Fibroblast of lung (primary cell): ENCODE measurements at regions not wholly inside any gene's neighbourhood (a gene's known extent, or its start where the extent isn't known, plus 50 kb on each side); places are given as distances from the start of the nearest gene placed in this dataset.

Experiments
- DNase-seq, 2 donors: peaks; one replicate each; pipeline versions ENCODE4 v3.0.0 to v3.0.0-alpha.2; 2010; ENCODE audit warnings: low read depth in 2 of 2
- H2AFZ ChIP-seq: 2 replicates; pipeline ENCODE4 v1.5.1; 2012; ENCODE audit warnings: low read length, control low read depth, inconsistent platforms
- H3K27ac ChIP-seq: 2 replicates; pipeline ENCODE4 v1.5.1; 2011; ENCODE audit warnings: low read length, control low read depth; ENCODE audit not compliant: insufficient read depth
- H3K27me3 ChIP-seq: 2 replicates; pipeline ENCODE4 v1.5.1; 2011; ENCODE audit warnings: mild to moderate bottlenecking, low read length; ENCODE audit not compliant: control insufficient read depth, insufficient read depth
- H3K36me3 ChIP-seq: 2 replicates; pipeline ENCODE4 v1.5.1; 2011; ENCODE audit warnings: low read length; ENCODE audit not compliant: control insufficient read depth, insufficient read depth
- H3K4me1 ChIP-seq: 2 replicates; pipeline ENCODE4 v1.5.1; 2011; ENCODE audit warnings: low read length; ENCODE audit not compliant: control insufficient read depth, insufficient read depth; ENCODE audit errors: extremely low read depth
- H3K4me2 ChIP-seq: 2 replicates; pipeline ENCODE4 v1.5.1; 2011; ENCODE audit warnings: low read length, control low read depth; ENCODE audit not compliant: insufficient read depth; ENCODE audit errors: extremely low read depth
- H3K4me3 ChIP-seq, 4 experiments: fragments of 200-600 bp in 1 of 4; sonication (generic) in 1 of 4; replicated peaks in 1 of 4; 2 replicates each; pipeline ENCODE4 v1.5.1; 2011 to 2016; ENCODE audit warnings: low read length in 4 of 4, low read depth in 3 of 4, mild to moderate bottlenecking in 3 of 4, control low read depth in 2 of 4, inconsistent platforms in 1 of 4, mixed read lengths in 1 of 4; ENCODE audit not compliant: insufficient read depth in 1 of 4; ENCODE audit errors: control extremely low read depth in 1 of 4
- H3K79me2 ChIP-seq: 2 replicates; pipeline ENCODE4 v1.5.1; 2012; ENCODE audit warnings: mild to moderate bottlenecking, low read length, inconsistent platforms; ENCODE audit not compliant: control insufficient read depth, insufficient read depth
- H3K9ac ChIP-seq: 2 replicates; pipeline ENCODE4 v1.5.1; 2011; ENCODE audit warnings: mild to moderate bottlenecking, low read length, control low read depth; ENCODE audit not compliant: insufficient read depth
- H3K9me3 ChIP-seq: 2 replicates; pipeline ENCODE4 v1.5.1; 2012; ENCODE audit warnings: low read depth, low read length; ENCODE audit not compliant: control insufficient read depth, insufficient read depth
- H4K20me1 ChIP-seq: 2 replicates; pipeline ENCODE4 v1.5.1; 2011; ENCODE audit warnings: low read length; ENCODE audit not compliant: control insufficient read depth, insufficient read depth; ENCODE audit errors: extremely low read depth
- CTCF ChIP-seq, 2 donors: IDR thresholded peaks in 1 of 2; conservative IDR thresholded peaks in 1 of 2; 1 replicate in 1 of 2; 2 replicates in 1 of 2; pipeline ENCODE4 v1.5.1; 2011 to 2012; ENCODE audit warnings: low read length in 2 of 2, control low read depth in 1 of 2, inconsistent platforms in 1 of 2, low read depth in 1 of 2, mild to moderate bottlenecking in 1 of 2
- EZH2 ChIP-seq: IDR thresholded peaks from 2 replicates; pipeline ENCODE4 v1.5.1; 2012; ENCODE audit warnings: low read length, control low read depth, mild to moderate bottlenecking; ENCODE audit errors: missing control alignments

- no peak for DNase-seq
- no peak overlapping the region for H3K4me3 ChIP-seq
- no peaks in the 10 kb centered on the region for H3K27me3 ChIP-seq
- no peaks in the 10 kb centered on the region for H3K9me3 ChIP-seq
- no peak overlapping the region for H3K9ac ChIP-seq
- H3K27ac ChIP-seq = no peak overlapping the region
- H4K20me1 ChIP-seq = no peaks in the 10 kb centered on the region
- H3K79me2 ChIP-seq = no peaks in the 10 kb centered on the region
- TF ChIP-seq CTCF (conservative IDR thresholded peaks at IDR 0.05 in 1 of 2, IDR thresholded peaks at IDR 0.05 in 1 of 2; ENCODE audit: low read depth in 1 of 2, low read length in 2 of 2) (no peak), EZH2 (no peak)
- no peak overlapping the region for H3K4me2 ChIP-seq
- H2AFZ ChIP-seq = no peak overlapping the region
- no peaks in the 10 kb centered on the region for H3K4me1 ChIP-seq
- H3K36me3 ChIP-seq = no peaks in the 10 kb centered on the region
Measured at GRCh38 chr18:67023059-67023458, 419.2 kb upstream of the CDH19 start.

GRCh38 chr18:67010919-67011318, 407.0 kb upstream of the CDH19 start:
- Histone ChIP-seq H3K4me3 (no peak overlapping the region), H3K4me1 (no peaks in the 10 kb centered on the region), H4K20me1 (no peaks in the 10 kb centered on the region), H3K36me3 (no peaks in the 10 kb centered on the region), H3K27me3 (no peaks in the 10 kb centered on the region), H3K27ac (no peak overlapping the region), H3K79me2 (no peaks in the 10 kb centered on the region), H3K4me2 (no peak overlapping the region), H3K9ac (no peak overlapping the region), H3K9me3 (no peaks in the 10 kb centered on the region), H2AFZ (no peak overlapping the region)
- DNase-seq = peak in 1 of 2 donors; percentile 63
- TF ChIP-seq CTCF (conservative IDR thresholded peaks at IDR 0.05 in 1 of 2, IDR thresholded peaks at IDR 0.05 in 1 of 2; ENCODE audit: low read depth in 1 of 2, low read length in 2 of 2) (no peak), EZH2 (no peak)

- no peak overlapping the region for H3K27ac ChIP-seq
- no peak for DNase-seq
- no peaks in the 10 kb centered on the region for H4K20me1 ChIP-seq
- H2AFZ ChIP-seq = no peak overlapping the region
- no peaks in the 10 kb centered on the region for H3K27me3 ChIP-seq
- H3K4me3 ChIP-seq = no peak overlapping the region
- H3K4me1 ChIP-seq = no peaks in the 10 kb centered on the region
- H3K9ac ChIP-seq = no peak overlapping the region
- no peaks in the 10 kb centered on the region for H3K36me3 ChIP-seq
- no peaks in the 10 kb centered on the region for H3K79me2 ChIP-seq
- H3K4me2 ChIP-seq = no peak overlapping the region
- H3K9me3 ChIP-seq = no peaks in the 10 kb centered on the region
- TF ChIP-seq EZH2 = no peak
- no peak for TF ChIP-seq CTCF (conservative IDR thresholded peaks at IDR 0.05 in 1 of 2, IDR thresholded peaks at IDR 0.05 in 1 of 2; ENCODE audit: low read depth in 1 of 2, low read length in 2 of 2)
Measured at GRCh38 chr18:67007999-67008398, 404.1 kb upstream of the CDH19 start.
